Transverse colon (tissue), 4 donors: ENCODE measurements at regions not wholly inside any gene's neighbourhood (a gene's known extent, or its start where the extent isn't known, plus 50 kb on each side); places are given as distances from the start of the nearest gene placed in this dataset.
A peak's percentile ranks its signal among the peaks of the same experiment; 100 is the strongest.

Experiments
- DNase-seq: peaks from one replicate; pipeline ENCODE4 v3.0.0-alpha.2; 2019
- H3K27ac ChIP-seq, 4 donors: fragments of 200-600 bp; sonication (generic); 2 replicates each; pipeline ENCODE4 v1.5.1; 2016 to 2018; ENCODE audit warnings: inconsistent platforms in 4 of 4
- H3K27me3 ChIP-seq: fragments of 200-600 bp; sonication (generic); 2 replicates; pipeline ENCODE4 v1.5.1; 2017; ENCODE audit warnings: inconsistent platforms
- H3K36me3 ChIP-seq, 4 donors: fragments of 200-600 bp; sonication (generic); 2 replicates each; pipeline ENCODE4 v1.5.1; 2017 to 2019; ENCODE audit warnings: inconsistent platforms in 4 of 4
- H3K4me1 ChIP-seq, 4 donors: fragments of 200-600 bp; sonication (generic); 2 replicates each; pipeline ENCODE4 v1.5.1; 2017 to 2020; ENCODE audit warnings: inconsistent platforms in 4 of 4
- H3K4me3 ChIP-seq, 4 donors: fragments of 200-600 bp; sonication (generic); 1 replicate in 1 of 4; 2 replicates in 3 of 4; pipeline versions ENCODE4 v1.5.1 to v1.6.1; 2017 to 2019; ENCODE audit warnings: inconsistent platforms in 4 of 4
- H3K9me3 ChIP-seq, 2 donors: fragments of 200-600 bp; sonication (generic); 2 replicates each; pipeline ENCODE4 v1.5.1; 2017 to 2019; ENCODE audit warnings: inconsistent platforms in 2 of 2
- EP300 ChIP-seq: sonication (generic); formaldehyde crosslinking; IDR thresholded peaks from one replicate; pipeline ENCODE4 v1.6.1; 2017; ENCODE audit warnings: antibody characterized with exemption, low read depth
- POLR2A ChIP-seq: fragments of 450-650 bp; IDR thresholded peaks from one replicate; pipeline ENCODE4 v1.6.1; 2016; ENCODE audit warnings: antibody characterized with exemption, mild to moderate bottlenecking, moderate library complexity
- POLR2AphosphoS5 ChIP-seq, 3 donors: sonication (generic); formaldehyde crosslinking; IDR thresholded peaks; one replicate each; pipeline ENCODE4 v1.6.1; 2016; ENCODE audit warnings: antibody characterized with exemption in 3 of 3
- WGBS, 2 donors: methylation state at CpG; one replicate each; pipeline ENCODE4 v1.1.5; 2018; ENCODE audit warnings: low coverage in 1 of 2; 5-methylcytosine and 5-hydroxymethylcytosine counted together
- in situ Hi-C, 4 donors: fragments of 200-750 bp; cut with MboI; loops; one replicate each; pipeline versions ENCODE4 v1.15.0 to v1.15.1; 2017; ENCODE audit warnings: low sequenced_read_pairs in 3 of 4, low pct_ligation_motif_present in 1 of 4, low pct_unique_long_range_greater_than_20kb in 1 of 4
- intact Hi-C: fragments of 100-400 bp; cut with DNase I; formaldehyde crosslinking; loops from one replicate; pipeline ENCODE4 v1.15.1; 2023; ENCODE audit warnings: low total_unique reads
- TF ChIP-seq, protein P1 (sequence below), 5 experiments: fragments of 200-600 bp in 3 of 5; fragments of 450-650 bp in 2 of 5; sonication (generic) in 3 of 5; IDR thresholded peaks; 1 replicate in 2 of 5; 2 replicates in 3 of 5; pipeline ENCODE4 v1.5.1; 2016 to 2017; ENCODE audit warnings: antibody characterized with exemption in 5 of 5, inconsistent platforms in 3 of 5, mild to moderate bottlenecking in 2 of 5, moderate library complexity in 1 of 5

DNA sequence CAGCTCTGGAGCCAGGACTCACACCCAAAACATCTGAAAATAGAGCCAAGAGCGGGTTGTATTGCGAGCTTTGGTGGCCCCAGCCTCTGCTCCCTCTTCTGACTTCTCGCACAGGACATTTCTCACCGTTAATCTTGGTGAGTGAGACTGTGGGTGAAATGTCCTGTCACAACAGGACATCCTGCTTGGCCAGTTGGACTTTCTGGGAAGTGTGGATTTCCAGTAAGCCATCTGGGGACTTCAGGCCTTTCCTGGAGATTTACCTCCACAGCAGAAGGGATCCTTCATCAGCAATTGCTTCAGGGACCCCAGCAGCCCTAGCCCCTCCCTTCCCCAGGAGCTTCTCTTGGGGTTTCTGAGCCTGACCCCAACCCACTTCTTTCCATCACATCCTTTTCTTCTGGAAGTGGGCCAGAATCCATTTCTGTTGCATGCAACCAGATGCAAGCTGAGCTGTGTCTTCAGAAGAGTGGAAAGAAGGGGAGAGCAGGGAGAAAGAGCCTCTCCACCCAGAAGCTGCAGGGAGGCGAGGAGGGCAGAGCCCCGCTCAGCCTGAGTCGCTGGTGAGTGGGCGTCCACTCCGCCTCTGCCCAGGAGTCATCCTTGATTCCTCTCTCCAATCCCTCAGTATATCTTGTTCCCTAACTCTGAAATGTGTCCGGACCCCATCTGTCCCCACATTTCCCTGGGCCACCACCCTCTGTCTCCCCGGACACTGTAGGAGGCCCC lies 50.3 kb upstream of the GADD45G start:
- Histone ChIP-seq H3K9me3 (no peaks in the 10 kb centered on the region), H3K4me3 (no peak overlapping the region), H3K27me3 (no peaks in the 10 kb centered on the region), H3K4me1 (peaks cover 0 to 8% (median 6%) of the 10 kb centered on the region in 4 donors), H3K27ac (no peak overlapping the region), H3K36me3 (no peaks in the 10 kb centered on the region)
- WGBS, 2 donors: 93 to 100% methylated on average over 4 to 11 of the region's 11 CpGs
- intact Hi-C loops (no loop called here), in situ Hi-C loops (no loop called here)
- TF ChIP-seq, protein P1, sequence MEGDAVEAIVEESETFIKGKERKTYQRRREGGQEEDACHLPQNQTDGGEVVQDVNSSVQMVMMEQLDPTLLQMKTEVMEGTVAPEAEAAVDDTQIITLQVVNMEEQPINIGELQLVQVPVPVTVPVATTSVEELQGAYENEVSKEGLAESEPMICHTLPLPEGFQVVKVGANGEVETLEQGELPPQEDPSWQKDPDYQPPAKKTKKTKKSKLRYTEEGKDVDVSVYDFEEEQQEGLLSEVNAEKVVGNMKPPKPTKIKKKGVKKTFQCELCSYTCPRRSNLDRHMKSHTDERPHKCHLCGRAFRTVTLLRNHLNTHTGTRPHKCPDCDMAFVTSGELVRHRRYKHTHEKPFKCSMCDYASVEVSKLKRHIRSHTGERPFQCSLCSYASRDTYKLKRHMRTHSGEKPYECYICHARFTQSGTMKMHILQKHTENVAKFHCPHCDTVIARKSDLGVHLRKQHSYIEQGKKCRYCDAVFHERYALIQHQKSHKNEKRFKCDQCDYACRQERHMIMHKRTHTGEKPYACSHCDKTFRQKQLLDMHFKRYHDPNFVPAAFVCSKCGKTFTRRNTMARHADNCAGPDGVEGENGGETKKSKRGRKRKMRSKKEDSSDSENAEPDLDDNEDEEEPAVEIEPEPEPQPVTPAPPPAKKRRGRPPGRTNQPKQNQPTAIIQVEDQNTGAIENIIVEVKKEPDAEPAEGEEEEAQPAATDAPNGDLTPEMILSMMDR (IDR thresholded peaks at IDR 0.05): no peak
- TF ChIP-seq POLR2AphosphoS5 (IDR thresholded peaks at IDR 0.05) (no peak), POLR2A (no peak)
- DNase-seq: no peak

DNA sequence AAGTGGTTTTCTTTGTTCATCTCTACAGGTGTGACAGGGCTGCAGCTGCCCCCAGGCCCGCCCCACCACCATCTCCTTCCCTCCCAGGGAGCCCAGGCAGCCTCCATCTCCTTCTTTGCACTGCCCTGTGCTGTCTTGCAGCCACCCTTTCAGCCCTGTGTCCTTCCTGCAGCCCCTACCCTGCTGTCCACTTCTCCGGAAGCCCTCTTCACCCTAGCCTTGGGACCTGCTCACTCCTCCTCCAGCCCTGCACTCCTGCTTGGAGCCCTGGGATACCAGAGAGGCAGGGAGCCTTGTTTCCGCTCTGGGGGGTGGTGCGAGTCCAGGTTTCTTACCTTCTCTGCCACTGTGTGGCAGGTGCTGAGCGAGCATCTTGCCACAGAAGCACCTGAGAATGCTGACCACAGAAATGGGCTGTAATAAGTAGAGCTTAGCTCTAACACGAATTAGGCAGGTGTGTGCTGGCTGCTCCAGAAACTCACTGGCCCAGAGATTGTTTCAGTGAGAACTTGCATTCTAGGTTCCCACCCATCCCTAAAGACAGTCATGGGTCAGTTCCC lies 51.3 kb upstream of the GADD45G start:
- in situ Hi-C loops (no loop called here), intact Hi-C loops (no loop called here)
- 89% methylated on average over 6 of the region's 6 CpGs; no CpG with 5 or more reads in 1 of the 2 donors for WGBS, 2 donors
- Histone ChIP-seq H3K4me3 (no peak overlapping the region), H3K36me3 (no peaks in the 10 kb centered on the region), H3K27me3 (no peaks in the 10 kb centered on the region), H3K4me1 (peaks cover 0 to 12% (median 8%) of the 10 kb centered on the region in 4 donors), H3K27ac (no peak overlapping the region), H3K9me3 (no peaks in the 10 kb centered on the region)
- DNase-seq: no peak
- TF ChIP-seq, protein P1 (IDR thresholded peaks at IDR 0.05): no peak
- TF ChIP-seq POLR2A: no peak
- no peak for TF ChIP-seq POLR2AphosphoS5 (IDR thresholded peaks at IDR 0.05)
- TF ChIP-seq EP300: no peak

DNA sequence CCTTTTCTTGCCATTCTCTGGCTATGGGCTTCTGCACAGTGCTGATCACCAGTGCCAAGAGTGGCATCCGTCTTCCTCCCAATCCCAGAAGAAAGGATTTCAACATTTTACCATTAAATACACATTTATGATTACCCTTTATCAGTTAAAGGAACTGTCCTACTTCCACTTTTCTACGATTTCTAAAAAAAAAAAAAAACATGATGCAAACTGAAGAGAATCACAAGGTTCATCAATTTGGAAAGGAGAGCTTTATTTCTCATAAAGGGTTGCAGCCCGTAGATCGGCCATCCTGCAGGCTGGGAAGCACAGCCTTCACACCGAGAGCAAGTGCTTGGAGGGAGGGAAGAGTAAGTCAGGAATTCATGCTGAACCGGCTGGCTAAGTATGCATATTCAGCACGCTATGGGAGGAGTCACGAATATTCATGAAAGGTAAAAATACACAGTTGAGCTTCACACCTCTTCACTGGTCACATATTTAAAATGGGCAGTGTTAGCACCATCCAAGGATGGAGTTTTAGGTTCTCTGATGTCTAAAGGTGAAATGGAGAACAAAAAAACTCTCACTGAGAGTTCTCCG lies 52.5 kb upstream of the SEMA4D start:
- Histone ChIP-seq H3K27ac (no peak overlapping the region), H3K36me3 (no peaks in the 10 kb centered on the region), H3K27me3 (no peaks in the 10 kb centered on the region), H3K9me3 (peaks cover 0 to 7% of the 10 kb centered on the region in 2 donors), H3K4me3 (no peak overlapping the region), H3K4me1 (peaks cover 0 to 7% (median 0%) of the 10 kb centered on the region in 4 donors)
- TF ChIP-seq EP300 (no peak), POLR2A (no peak), POLR2AphosphoS5 (IDR thresholded peaks at IDR 0.05) (no peak)
- TF ChIP-seq, protein P1 (IDR thresholded peaks at IDR 0.05): no peak
- in situ Hi-C loops (no loop called here), intact Hi-C loops (no loop called here)
- DNase-seq: no peak
- WGBS, 2 donors: 66 to 69% methylated on average over 6 to 9 of the region's 9 CpGs

DNA sequence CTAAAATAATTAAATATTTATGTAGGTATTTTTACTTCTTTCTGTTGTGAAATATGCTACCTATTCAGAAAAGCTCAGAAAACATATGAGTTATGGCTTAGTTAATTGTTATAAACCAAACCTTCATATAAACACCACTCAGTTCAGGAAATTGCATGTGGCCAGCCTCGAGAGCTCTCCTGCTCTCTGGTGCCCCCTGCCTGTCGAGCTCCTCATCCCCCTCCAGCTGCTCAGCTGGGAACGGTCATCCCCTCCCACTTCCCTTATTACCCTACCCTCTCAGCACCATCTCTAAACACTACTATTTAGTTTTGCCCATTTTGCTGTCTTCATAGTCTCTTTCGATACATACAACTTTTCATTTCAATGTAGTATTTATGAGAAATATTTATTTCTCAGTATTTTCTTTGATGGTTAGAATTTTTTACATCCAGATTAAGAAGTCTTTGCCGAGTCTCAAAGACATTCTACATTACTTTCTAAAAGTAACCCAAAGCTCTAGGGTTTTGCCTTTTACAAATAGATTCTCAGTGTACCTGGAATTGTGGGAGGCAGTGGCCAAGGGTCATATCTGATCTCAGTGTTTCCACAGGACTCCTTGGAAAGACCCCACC lies 51.2 kb upstream of the SEMA4D start:
- Histone ChIP-seq H3K9me3 (peaks cover 0 to 10% of the 10 kb centered on the region in 2 donors), H3K27me3 (no peaks in the 10 kb centered on the region), H3K27ac (no peak overlapping the region), H3K36me3 (no peaks in the 10 kb centered on the region), H3K4me1 (peaks cover 0 to 7% (median 0%) of the 10 kb centered on the region in 4 donors), H3K4me3 (no peak overlapping the region)
- 13 to 20% methylated on average over 4 to 5 of the region's 5 CpGs for whole genome bisulfite sequencing, 2 donors
- intact Hi-C loops (no loop called here), in situ Hi-C loops (loop anchor here in 3 of 4 donors (10.0 to 25.0 kb wide), 3 partner anchors 137 to 214 kb away; no protein-coding TSS in a partner anchor)
- TF ChIP-seq, protein P1 (IDR thresholded peaks at IDR 0.05): peak; percentile 89 to 96 (median 90)
- TF ChIP-seq EP300: no peak
- DNase-seq: peak; percentile 89
